ENCODE measurements at regions not wholly inside any gene's neighbourhood (a gene's known extent, or its start where the extent isn't known, plus 50 kb on each side); places are given as distances from the start of the nearest gene placed in this dataset.

DNA sequence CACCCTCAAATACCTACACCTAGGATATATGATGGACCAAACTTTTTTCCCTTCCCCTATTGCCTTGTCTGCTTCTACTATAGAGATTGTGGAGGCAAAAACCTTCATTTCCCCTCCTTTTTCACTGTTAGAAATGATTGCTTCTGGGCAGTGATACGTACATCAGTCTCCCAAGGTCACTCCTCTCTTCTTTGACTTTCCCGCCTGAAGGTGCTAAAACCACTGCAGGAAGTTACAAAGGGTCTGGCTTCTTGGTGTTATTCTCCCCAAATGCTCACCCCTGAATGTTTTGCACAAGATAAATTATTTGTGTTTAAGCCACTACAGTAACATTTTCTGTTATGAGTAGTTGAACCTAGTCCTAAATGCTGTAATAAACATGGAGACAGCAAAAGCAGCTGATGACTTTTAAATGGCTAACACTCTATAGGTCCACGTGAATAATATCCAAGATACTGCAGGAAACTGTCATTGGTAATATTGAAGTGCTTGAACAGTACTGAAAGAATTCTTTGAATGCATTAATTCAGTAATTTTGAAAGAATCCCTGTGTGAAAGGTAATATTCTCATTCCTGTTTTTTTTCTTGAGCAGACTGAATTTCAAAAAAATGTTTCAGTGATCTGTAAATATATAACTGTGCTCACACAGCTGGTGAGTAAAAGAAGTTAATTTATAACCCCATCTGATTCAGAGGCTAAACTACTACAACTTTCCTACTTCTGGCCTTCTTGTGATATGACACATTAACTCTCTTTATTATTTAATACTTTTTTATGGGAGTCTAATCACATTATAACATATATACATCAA is 865.1 kb downstream of the EFNB2 start:
- TF ChIP-seq, protein P1, sequence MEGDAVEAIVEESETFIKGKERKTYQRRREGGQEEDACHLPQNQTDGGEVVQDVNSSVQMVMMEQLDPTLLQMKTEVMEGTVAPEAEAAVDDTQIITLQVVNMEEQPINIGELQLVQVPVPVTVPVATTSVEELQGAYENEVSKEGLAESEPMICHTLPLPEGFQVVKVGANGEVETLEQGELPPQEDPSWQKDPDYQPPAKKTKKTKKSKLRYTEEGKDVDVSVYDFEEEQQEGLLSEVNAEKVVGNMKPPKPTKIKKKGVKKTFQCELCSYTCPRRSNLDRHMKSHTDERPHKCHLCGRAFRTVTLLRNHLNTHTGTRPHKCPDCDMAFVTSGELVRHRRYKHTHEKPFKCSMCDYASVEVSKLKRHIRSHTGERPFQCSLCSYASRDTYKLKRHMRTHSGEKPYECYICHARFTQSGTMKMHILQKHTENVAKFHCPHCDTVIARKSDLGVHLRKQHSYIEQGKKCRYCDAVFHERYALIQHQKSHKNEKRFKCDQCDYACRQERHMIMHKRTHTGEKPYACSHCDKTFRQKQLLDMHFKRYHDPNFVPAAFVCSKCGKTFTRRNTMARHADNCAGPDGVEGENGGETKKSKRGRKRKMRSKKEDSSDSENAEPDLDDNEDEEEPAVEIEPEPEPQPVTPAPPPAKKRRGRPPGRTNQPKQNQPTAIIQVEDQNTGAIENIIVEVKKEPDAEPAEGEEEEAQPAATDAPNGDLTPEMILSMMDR (IDR thresholded peaks at IDR 0.05), result no peak
- no peak for TF ChIP-seq POLR2A (IDR thresholded peaks at IDR 0.05)
